Muscle layer of colon (tissue), 2 donors: ENCODE measurements at regions not wholly inside any gene's neighbourhood (a gene's known extent, or its start where the extent isn't known, plus 50 kb on each side); places are given as distances from the start of the nearest gene placed in this dataset.

Experiments used
- H3K27ac ChIP-seq: one replicate; pipeline ENCODE4 v1.7.0; 2013; ENCODE audit warnings: low read depth, mild to moderate bottlenecking, low read length, moderate library complexity
- H3K27me3 ChIP-seq, 2 donors: one replicate each; pipeline ENCODE4 v1.7.0; 2013; ENCODE audit warnings: low read length in 2 of 2, mild to moderate bottlenecking in 2 of 2; ENCODE audit not compliant: insufficient read depth in 2 of 2, control insufficient read depth in 1 of 2
- H3K36me3 ChIP-seq: one replicate; pipeline ENCODE4 v1.7.0; 2013; ENCODE audit warnings: mild to moderate bottlenecking, low read length; ENCODE audit not compliant: insufficient read depth
- H3K4me1 ChIP-seq: one replicate; pipeline ENCODE4 v1.7.0; 2013; ENCODE audit warnings: mild to moderate bottlenecking, low read length; ENCODE audit not compliant: insufficient read depth
- H3K4me3 ChIP-seq, 2 donors: one replicate each; pipeline ENCODE4 v1.7.0; 2013; ENCODE audit warnings: low read length in 2 of 2, low read depth in 1 of 2, mild to moderate bottlenecking in 1 of 2, moderate library complexity in 1 of 2
- H3K9ac ChIP-seq: one replicate; pipeline ENCODE4 v1.7.0; 2013; ENCODE audit warnings: low read length
- H3K9me3 ChIP-seq: one replicate; pipeline ENCODE4 v1.7.0; 2013; ENCODE audit warnings: mild to moderate bottlenecking, low read length
- donor health status: abdominal sarcoma.
- donor health status: Adenocarcinoma of cecum.

DNA sequence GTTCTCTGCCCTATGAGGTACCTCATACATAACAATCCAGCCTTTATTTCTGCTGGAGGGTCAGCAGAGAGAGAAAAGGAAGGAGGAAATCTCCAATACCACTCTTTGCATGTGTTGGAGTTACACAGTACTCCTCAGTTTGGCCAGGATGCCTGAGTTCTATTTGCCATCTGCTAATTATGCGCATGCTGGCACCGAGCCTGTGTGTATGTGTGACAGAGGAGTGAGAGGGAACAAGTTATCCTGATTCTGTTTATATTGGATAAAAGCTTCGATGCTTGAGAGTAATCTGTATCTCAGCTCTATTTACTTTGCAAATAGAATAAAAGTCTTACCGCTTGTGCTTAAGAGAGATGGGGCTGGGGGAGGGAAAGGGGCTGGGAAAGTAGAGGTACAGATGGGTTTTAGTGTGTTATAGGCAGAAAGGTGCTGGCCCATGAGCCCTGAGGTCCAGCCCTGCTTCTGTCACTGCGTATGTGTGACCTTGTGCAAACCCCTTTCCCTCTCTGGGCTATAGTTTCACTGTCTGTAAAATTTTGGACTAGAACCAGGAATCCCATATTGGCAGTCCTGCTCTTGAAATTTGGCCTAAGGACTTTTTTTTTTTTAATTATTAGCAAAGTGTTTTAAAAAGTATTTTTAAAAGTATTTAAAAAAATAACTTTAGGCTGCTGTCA lies 54.5 kb upstream of the PLXNA2 start:
- Histone ChIP-seq H3K4me1 (peaks cover 4% of the 10 kb centered on the region), H3K4me3 (no peak overlapping the region), H3K27ac (no peak overlapping the region), H3K27me3 (no peaks in the 10 kb centered on the region), H3K9ac (no peak overlapping the region), H3K36me3 (no peaks in the 10 kb centered on the region), H3K9me3 (no peaks in the 10 kb centered on the region)

DNA sequence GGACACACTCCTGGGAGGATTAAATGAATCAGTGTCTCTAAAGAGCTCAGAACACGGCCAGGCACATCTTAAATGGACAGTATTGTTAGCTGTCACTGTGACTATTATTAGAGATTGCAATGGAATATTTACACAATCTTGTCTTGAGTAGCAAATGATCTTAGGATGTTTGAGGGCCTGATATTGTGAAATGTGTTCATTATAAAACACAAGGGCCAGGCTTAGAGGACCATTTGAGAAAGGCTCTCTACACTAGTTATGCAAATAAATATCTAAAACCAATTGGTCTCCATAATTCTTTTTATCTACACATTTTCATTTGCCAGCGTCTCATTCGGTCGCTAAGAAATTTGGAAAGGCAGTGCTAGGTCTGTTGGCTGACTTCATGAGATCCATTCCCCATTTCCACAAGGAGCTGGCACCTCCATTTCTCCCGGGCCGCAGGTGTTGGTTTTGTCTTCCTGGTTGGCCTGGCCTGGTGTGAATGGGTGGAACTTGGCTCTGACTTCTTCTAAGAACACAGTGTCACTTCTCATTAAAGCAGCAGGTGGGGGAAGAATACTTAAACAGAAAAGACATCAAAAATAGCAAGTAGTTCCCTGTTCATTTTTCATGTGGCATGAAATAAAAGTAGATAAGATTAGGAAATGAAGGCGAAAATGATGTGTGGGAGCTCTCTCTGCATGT lies 56.0 kb upstream of the PLXNA2 start:
- Histone ChIP-seq H3K27me3 (no peaks in the 10 kb centered on the region), H3K4me3 (no peak overlapping the region), H3K9ac (no peak overlapping the region), H3K27ac (no peak overlapping the region), H3K36me3 (no peaks in the 10 kb centered on the region), H3K9me3 (no peaks in the 10 kb centered on the region), H3K4me1 (peaks cover 4% of the 10 kb centered on the region)

DNA sequence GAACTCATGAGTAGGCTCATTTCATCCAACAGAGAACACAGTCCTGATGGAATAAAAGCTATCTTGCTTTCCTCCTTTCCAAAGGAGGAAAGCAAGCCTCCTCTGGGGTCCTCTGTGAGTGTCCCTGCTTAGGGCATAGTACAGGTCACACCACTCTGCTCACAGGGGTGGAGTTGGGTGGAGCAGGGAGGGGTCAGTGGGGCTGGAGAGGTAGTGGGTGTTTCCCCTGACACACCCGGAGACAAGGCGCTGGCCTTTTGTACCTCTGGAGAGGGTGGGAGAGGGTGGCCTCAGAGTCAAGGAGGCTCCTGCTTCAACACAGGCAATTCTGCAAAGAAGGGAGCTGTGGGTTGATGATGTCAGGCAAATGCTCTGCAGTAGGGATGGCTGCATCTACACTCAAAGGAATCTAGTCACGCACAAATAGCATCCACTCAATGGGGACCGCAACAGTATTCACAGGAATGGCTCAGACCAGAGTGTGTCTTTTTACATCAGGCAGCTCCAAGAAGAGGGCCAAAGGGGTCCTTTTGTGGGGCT lies 58.6 kb upstream of the PLXNA2 start:
- peaks cover 4% of the 10 kb centered on the region for H3K4me1 ChIP-seq
- no peak overlapping the region for H3K27ac ChIP-seq
- H3K27me3 ChIP-seq = no peaks in the 10 kb centered on the region
- no peaks in the 10 kb centered on the region for H3K36me3 ChIP-seq
- H3K9me3 ChIP-seq = no peaks in the 10 kb centered on the region
- H3K4me3 ChIP-seq = no peak overlapping the region
- no peak overlapping the region for H3K9ac ChIP-seq

DNA sequence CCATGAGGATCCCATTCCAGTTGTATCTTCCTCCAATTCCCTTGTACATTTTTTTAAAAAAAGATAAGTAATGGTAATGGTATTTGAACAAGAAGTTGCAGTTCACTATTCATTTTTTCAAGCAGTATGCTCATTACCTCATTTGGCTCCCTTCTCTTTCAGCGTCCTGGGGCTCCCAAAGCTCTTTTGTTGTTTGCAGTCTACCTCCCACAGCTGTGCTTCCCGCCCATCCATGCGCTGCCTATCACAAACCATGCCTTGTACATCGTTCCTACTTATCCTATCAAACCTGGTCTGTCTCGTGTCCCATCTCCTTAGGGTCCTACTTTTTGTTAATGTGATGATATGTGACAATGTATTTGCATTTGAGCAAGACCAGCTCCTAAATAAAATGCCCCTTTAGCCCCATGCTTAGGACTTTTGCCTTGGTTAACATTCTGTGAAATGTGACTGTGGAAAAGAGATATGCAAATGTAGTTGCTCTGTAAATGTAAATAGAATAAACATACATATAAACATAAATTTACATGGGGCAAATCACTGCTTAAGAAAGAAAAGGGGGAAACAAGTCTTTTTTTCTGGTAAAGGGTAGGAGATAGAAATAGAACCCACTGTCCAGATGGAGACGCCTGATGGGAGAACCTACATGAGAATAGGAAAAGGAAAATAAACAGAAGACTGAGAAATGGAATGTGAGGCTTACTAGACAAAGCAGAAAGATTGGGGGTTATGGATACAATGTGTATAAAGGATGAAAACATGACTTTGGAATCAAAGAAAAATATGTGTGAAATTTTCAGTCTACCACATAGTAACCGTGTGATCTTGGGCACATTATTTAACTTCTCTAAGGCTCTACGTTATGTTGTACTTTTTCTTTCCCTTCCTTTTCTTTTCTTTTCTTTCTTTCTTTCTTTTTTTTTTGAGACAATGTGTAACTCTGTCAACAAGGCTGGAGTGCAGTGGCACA lies 59.8 kb upstream of the PLXNA2 start:
- H3K4me3 ChIP-seq = no peak overlapping the region

DNA sequence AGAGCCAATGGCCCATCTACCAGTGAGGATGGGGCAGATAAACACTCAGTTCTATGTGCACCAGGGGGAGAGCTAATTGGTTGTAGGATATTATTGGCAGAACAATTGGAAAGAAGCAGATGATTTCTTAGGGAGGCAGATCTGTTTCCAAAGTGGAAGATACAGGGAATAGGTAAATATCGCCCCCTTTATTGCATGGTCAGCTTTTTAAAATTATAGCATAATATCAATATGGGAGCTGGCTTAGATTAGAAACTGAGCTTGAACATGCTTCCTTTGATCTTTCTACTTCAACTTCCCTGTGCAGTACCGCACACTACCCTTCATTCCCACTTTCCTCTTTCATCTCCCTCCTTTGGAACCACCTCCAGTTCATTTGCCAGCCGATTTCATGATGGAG lies 64.0 kb upstream of the PLXNA2 start:
- H3K4me3 ChIP-seq = no peak overlapping the region
- H3K27ac ChIP-seq = no peak overlapping the region
- H3K4me1 ChIP-seq = no peaks in the 10 kb centered on the region
- no peaks in the 10 kb centered on the region for H3K27me3 ChIP-seq
- H3K36me3 ChIP-seq = no peaks in the 10 kb centered on the region
- H3K9me3 ChIP-seq = no peaks in the 10 kb centered on the region
- H3K9ac ChIP-seq = no peak overlapping the region

More for the DNA sequence above, 59.8 kb upstream of the PLXNA2 start:
- Histone ChIP-seq H3K36me3 (no peaks in the 10 kb centered on the region), H3K27ac (no peak overlapping the region), H3K4me1 (no peaks in the 10 kb centered on the region), H3K9ac (no peak overlapping the region), H3K27me3 (no peaks in the 10 kb centered on the region), H3K9me3 (no peaks in the 10 kb centered on the region)

DNA sequence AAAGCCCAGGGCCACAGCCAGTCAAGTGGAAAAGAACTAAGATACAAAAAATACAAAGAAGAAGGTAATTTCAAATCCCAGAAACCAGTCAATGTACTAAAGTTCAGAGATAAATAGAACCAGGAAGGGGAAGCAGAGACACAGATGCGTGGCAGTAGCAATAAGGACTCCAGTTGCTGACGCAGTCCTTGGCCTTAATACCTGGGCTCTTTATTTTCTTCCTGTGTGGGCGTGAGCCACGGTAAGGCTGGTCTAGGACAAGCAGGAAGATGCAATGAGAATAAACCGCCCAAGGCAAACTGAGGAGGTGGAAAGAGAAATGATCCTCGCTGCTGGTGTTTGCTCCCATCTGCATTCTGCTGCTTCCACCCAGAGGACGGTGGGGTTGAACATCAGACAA lies 65.6 kb upstream of the PLXNA2 start:
- no peaks in the 10 kb centered on the region for H3K27me3 ChIP-seq
- H3K9me3 ChIP-seq = no peaks in the 10 kb centered on the region
- no peaks in the 10 kb centered on the region for H3K36me3 ChIP-seq
- no peak overlapping the region for H3K27ac ChIP-seq
- no peak overlapping the region for H3K9ac ChIP-seq
- no peaks in the 10 kb centered on the region for H3K4me1 ChIP-seq
- no peak overlapping the region for H3K4me3 ChIP-seq

DNA sequence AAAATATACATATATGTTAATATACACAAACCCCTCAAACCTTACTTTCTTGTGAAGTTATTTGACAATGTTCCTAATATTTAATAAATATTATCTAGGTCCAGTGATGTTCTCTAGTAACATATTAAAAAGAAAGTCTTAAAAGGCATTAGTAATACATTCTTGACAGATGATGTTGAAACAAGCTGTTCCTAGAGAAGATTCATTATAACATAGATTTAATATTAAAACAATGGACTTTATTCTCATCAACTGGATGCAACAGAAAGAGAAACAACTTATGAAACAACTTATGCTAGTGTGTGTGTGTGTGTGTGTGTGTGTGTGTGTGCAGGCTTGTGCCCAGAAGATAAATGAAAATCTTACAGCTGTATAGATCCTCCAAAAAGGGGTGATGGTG lies 68.5 kb upstream of the PLXNA2 start:
- H3K4me3 ChIP-seq = no peak overlapping the region
- H3K27ac ChIP-seq = no peak overlapping the region
- H3K9me3 ChIP-seq = no peaks in the 10 kb centered on the region
- no peaks in the 10 kb centered on the region for H3K4me1 ChIP-seq
- H3K27me3 ChIP-seq = no peaks in the 10 kb centered on the region
- no peaks in the 10 kb centered on the region for H3K36me3 ChIP-seq
- no peak overlapping the region for H3K9ac ChIP-seq

DNA sequence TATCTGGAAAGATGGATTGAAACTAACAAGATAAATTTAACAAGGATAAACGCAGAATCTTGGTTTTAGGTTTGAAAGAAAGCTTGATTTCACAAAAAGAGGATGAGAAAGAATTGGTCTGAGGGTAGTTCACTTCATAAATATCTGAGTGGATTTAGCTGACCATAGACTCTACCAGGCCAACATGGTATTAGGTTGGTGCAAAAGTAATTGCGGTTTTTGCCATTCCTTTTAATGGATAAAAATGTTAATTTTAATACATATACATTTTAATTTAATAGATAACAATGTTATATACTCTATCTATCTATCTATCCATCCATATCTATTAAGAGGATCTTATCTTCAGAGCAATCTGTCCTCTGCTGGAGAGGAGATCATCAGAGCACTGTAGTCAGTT lies 70.2 kb upstream of the PLXNA2 start:
- H3K36me3 ChIP-seq = no peaks in the 10 kb centered on the region
- H3K27me3 ChIP-seq = no peaks in the 10 kb centered on the region
- no peak overlapping the region for H3K9ac ChIP-seq
- no peaks in the 10 kb centered on the region for H3K4me1 ChIP-seq
- H3K9me3 ChIP-seq = no peaks in the 10 kb centered on the region
- H3K27ac ChIP-seq = no peak overlapping the region
- no peak overlapping the region for H3K4me3 ChIP-seq

DNA sequence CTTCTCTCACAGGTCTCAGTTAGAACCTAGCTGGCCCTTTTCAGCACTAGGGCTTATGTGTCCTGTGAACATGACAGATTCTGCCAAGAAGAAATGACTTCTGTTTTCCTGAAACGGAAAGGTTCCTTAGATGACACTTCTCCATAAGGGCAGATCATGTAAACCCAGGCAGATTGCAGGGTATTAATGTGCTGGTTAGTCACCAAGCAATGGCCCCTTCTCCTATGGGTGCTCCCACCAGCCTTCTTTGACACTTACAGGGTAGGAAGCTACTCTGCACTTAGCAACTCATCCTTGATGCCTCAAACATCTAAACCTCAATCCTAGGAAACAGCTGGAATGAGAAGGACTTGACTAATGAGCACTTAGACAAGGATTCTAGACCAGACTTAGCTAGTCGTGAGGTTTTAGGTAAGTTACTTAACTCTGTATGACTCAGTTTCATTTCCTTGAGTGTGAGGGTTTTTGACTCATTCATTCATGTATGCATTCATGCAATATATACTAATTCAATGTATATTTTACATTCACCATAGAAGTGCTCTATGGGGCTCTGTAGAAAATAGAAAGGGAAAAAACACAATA lies 74.1 kb upstream of the PLXNA2 start:
- H3K9me3 ChIP-seq = no peaks in the 10 kb centered on the region
- H3K27ac ChIP-seq = no peak overlapping the region
- H3K4me1 ChIP-seq = no peaks in the 10 kb centered on the region
- H3K36me3 ChIP-seq = no peaks in the 10 kb centered on the region
- no peak overlapping the region for H3K9ac ChIP-seq
- no peak overlapping the region for H3K4me3 ChIP-seq
- H3K27me3 ChIP-seq = no peaks in the 10 kb centered on the region

DNA sequence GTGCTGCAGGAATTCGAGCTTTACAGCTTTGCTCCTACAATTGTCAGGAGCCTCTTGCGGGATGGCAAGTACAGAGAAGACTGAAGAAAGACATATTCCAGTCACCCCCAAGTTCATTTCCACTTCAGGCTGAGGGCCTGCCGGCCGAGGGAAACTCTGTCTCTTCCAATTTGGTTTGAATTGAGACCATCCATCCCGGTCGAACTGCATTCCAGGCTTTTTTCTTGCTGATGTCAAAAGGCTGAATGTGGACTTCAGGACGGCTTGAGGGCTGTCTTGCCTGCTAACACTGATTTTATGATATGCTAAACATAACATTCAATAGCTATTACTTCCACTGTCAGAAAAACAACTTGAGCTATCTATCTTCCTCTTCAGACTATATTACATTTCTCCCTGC lies 79.8 kb upstream of the PLXNA2 start:
- Histone ChIP-seq H3K27me3 (no peaks in the 10 kb centered on the region), H3K9me3 (no peaks in the 10 kb centered on the region), H3K36me3 (no peaks in the 10 kb centered on the region), H3K4me3 (no peak overlapping the region), H3K27ac (no peak overlapping the region), H3K4me1 (no peaks in the 10 kb centered on the region), H3K9ac (no peak overlapping the region)

DNA sequence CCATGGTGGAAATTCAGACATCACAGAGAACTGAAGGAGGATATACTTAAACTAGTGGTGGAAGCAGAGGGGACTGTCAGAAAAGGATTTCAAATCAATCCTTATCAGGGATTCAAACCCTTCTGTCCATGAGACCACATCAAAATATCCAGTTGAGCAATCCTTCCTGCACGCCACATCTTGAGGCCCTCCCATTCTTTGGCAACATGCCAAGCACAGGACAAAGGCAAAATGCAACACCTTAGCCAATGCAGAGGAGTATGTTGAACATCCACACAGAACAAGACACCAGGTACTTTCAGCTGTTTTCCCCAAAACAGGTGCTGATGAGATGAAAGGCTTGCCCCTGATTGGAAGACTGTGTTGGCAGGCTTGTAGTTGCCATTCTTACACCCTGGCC lies 81.8 kb upstream of the PLXNA2 start:
- Histone ChIP-seq H3K27ac (no peak overlapping the region), H3K9me3 (no peaks in the 10 kb centered on the region), H3K27me3 (no peaks in the 10 kb centered on the region), H3K9ac (no peak overlapping the region), H3K4me3 (no peak overlapping the region), H3K36me3 (no peaks in the 10 kb centered on the region), H3K4me1 (no peaks in the 10 kb centered on the region)
